Keratinocyte (primary cell): ENCODE measurements at regions not wholly inside any gene's neighbourhood (a gene's known extent, or its start where the extent isn't known, plus 50 kb on each side); places are given as distances from the start of the nearest gene placed in this dataset.

Experiments
- EZH2 ChIP-seq: IDR thresholded peaks from one replicate; pipeline ENCODE4 v1.6.1; 2012; ENCODE audit warnings: inconsistent platforms, mild to moderate bottlenecking, low read length, moderate library complexity
- TF ChIP-seq, protein P1 (sequence below), 3 experiments: IDR thresholded peaks in 1 of 3; conservative IDR thresholded peaks in 1 of 3; optimal IDR thresholded peaks in 1 of 3; 2 replicates in 2 of 3; 3 replicates in 1 of 3; pipeline versions ENCODE3 to v1.5.1; 2011; ENCODE audit warnings: low read length in 3 of 3, mild to moderate bottlenecking in 3 of 3, moderate library complexity in 2 of 3, control low read depth in 1 of 3, inconsistent platforms in 1 of 3; ENCODE audit not compliant: insufficient read depth in 2 of 3; ENCODE audit errors: extremely low read depth in 1 of 3

DNA sequence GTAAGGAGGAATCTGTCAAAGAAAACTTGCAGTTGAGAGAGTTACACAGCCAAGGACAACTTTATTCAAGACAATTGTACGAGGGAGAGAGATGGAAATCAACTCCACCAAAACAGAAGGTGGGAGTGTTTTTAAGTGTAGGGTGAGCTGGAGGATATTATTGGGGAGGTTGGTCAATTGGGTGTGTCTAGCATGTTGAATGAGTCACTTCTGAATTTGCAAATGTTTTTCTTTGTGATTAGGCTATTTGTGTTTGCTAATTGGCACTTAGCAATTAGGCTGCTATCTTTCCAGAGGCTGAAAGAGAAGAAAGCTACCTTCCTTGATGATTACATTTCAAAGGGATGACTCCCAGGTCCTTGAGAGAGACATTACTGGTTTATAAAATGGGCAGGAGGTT lies 441.1 kb downstream of the MEI4 start:
- TF ChIP-seq, protein P1, sequence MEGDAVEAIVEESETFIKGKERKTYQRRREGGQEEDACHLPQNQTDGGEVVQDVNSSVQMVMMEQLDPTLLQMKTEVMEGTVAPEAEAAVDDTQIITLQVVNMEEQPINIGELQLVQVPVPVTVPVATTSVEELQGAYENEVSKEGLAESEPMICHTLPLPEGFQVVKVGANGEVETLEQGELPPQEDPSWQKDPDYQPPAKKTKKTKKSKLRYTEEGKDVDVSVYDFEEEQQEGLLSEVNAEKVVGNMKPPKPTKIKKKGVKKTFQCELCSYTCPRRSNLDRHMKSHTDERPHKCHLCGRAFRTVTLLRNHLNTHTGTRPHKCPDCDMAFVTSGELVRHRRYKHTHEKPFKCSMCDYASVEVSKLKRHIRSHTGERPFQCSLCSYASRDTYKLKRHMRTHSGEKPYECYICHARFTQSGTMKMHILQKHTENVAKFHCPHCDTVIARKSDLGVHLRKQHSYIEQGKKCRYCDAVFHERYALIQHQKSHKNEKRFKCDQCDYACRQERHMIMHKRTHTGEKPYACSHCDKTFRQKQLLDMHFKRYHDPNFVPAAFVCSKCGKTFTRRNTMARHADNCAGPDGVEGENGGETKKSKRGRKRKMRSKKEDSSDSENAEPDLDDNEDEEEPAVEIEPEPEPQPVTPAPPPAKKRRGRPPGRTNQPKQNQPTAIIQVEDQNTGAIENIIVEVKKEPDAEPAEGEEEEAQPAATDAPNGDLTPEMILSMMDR (optimal IDR thresholded peaks at IDR 0.05 in 1 of 3, IDR thresholded peaks at IDR 0.05 in 1 of 3, conservative IDR thresholded peaks at IDR 0.05 in 1 of 3; ENCODE audit: extremely low read depth in 1 of 3, insufficient read depth in 2 of 3, low read length in 3 of 3): no peak
- no peak for TF ChIP-seq EZH2
